ENCODE measurements at regions not wholly inside any gene's neighbourhood (a gene's known extent, or its start where the extent isn't known, plus 50 kb on each side); places are given as distances from the start of the nearest gene placed in this dataset.
"Not testable (repeated sequence)": the region's sequence is repeated elsewhere in the genome, so short reads cannot be mapped to it uniquely, and the experiment has no call there.

DNA sequence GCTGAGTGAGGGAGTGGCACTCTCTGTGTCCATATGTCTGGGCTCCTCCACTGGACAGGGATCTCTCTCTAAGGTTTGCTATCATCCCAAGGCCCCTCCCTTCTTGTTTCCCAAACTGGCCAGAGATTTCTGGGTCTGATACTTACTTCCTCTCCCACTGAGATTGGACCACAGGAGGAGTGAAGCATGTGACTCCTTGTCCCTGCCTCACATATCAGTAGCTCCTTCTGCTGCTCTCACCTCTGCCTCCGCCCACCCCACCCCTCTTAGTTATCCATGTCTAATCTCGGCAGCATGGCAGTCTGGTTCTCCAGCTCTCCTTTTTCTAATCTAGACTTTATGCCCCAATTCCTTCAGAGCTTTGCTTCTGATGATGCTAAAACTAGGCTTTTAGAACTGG is 223.1 kb downstream of the RPLP1 start:
- no peak for DNase-seq

DNA sequence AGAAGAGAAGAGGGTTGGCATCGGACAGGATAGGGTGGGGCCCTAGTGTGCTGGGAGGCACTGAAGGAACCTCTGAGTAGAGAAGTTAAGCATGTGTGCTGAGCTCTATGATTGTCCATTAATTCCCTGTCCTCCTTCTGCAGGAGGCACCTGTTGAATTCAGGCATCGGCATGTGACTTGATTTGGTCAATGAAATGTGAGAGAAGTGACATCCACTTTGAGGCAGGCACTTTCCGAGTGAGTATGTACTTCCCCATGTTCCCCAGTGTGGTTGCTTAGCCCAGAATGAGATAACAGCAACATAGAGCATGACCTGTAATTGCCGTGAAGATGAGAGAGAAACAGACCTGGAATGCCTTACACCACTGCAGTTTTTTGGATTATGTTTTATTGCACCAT is 224.8 kb downstream of the RPLP1 start:
- DNase-seq, result no peak

DNA sequence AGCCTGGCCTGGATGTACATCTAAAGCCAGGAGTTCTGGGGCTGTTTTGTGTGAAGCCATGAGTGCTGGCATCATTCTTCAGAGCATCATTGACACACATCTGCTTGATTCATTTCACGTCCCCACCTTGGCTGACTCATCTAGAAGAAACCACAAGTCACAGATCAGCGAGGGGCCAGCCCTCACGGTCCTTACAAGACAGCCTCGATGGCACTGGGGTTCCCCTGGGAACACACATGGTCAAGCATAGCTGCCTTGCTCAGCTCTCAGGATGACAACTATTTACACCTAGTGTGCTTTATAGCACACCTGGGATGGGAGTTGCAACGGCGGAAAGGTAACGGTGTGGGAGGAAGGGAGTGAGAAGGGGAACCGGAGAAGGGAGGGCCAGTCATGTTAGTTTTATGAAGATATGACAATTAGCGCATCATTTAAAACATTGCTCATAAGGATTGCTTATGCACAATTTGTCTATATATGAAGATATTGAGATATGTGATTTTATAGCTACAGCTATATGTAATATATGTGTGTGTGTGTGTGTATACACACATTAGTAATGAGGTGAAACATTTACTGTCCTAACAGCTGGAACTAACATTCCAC is 227.1 kb downstream of the RPLP1 start:
- DNase-seq, result no peak

GRCh38 chr15:69684823-69685222 is 232.2 kb downstream of the RPLP1 start:
- DNase-seq, result not testable (repeated sequence)

- DNase-seq, result no peak
Measured at GRCh38 chr15:69685512-69686452, 233.2 kb downstream of the RPLP1 start.

- no peak for DNase-seq
Measured at GRCh38 chr15:69686626-69687025, 234.0 kb downstream of the RPLP1 start.

DNA sequence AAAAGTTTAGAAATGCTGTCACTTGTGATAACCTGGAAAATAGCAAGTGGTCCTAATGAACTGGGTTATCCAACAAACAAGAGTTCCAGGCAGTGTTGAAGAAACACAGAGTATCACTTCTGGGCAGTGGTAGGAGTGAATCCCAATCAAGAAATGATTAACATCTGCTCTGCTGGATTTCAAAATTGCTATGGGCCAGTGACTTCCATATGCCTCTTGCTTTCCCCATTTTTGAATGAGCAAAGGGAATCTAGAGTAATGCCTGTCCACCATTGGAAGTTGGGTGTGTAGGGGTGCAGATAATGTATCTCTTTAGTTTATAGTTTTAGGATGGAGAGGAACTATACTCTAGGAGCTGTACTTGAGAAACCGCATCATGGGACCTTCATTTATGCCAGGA is 236.5 kb downstream of the RPLP1 start:
- DNase-seq, result no peak

- DNase-seq, result no peak
Measured at GRCh38 chr15:69691307-69692015, 238.8 kb downstream of the RPLP1 start.

- DNase-seq, result no peak
Measured at GRCh38 chr15:69692342-69692741, 239.7 kb downstream of the RPLP1 start.

DNA sequence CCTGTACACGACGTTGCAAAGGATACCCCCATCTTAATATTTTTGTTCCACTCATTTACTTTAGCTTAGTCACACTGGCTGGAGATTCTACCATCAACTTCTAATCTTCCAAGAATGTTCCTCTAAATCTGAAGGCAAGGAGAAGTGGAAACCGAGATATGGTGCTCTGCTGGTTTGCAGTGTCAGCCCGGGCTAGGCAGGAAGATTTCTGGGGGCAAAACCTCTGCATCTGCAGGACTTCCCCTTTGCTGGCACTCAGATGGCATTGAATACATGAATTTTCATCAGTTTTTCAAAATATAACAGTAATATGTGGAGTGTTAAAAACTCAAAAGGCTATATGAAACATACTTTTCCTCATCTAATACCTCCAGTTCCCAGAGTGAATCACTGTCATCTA is 240.4 kb downstream of the RPLP1 start:
- DNase-seq, result no peak

GRCh38 chr15:69696946-69697345 is 244.3 kb downstream of the RPLP1 start:
- DNase-seq, result no peak

- DNase-seq, result no peak
Measured at GRCh38 chr15:69697916-69698315, 245.3 kb downstream of the RPLP1 start.

DNA sequence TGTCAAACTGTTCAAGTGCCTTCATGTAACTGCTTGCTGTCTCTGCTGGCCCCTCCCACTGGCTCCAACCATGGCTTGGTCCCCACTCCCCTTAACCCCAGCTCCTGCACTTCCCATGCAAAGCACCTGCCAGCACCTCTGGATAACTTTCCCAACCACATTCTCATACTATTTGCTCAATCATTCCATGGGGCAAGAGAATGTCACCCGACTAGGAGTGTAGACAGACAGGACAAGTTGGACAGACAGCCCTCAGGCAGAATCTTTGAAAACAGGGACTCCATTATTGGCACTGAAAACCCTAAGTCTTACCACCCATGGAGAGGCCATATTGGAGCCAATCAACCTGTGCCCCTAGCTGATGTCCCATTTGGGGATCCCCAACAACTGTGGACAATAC is 246.5 kb downstream of the RPLP1 start:
- DNase-seq, result no peak

DNA sequence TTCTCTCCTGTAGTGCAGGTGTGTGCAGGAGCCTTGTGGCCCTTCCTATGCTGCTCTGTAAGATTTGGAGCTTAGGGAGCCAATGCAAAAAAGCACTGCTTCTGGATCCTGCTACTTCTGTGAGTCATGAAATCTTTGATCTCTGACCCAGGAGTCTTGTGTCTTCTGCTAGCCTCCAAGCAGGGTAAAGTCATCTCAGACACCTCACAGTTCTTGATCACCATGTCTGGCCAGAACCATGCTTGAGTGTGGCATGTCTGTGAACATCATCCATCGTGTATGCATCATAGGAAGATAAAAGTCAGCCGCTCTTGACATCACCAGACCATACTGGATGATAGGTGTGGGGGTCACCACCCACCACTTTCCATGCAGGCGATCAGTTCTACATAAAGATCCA is 247.8 kb downstream of the RPLP1 start:
- DNase-seq, result no peak

DNA sequence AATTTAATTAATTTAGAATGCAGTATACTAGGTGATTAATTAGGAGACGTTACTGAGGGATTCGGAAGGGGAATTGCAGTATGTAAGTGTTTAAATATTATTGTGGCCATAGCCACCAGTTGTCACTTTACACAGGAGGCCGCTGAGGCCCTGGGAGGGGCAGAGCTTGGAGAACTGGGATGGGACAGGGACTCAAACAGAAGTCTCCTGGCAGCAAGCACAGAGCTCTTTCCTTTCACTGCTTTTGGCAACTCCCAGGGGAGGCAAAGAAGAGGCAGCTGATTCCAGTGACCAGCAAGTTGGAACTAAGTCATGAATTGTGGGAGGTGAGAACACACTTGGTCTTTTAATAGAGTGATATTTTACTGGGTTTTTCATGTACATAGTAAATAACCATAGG is 248.6 kb downstream of the RPLP1 start:
- no peak for DNase-seq

- DNase-seq, result no peak
Measured at GRCh38 chr15:69703532-69704187, 251.0 kb downstream of the RPLP1 start.

DNA sequence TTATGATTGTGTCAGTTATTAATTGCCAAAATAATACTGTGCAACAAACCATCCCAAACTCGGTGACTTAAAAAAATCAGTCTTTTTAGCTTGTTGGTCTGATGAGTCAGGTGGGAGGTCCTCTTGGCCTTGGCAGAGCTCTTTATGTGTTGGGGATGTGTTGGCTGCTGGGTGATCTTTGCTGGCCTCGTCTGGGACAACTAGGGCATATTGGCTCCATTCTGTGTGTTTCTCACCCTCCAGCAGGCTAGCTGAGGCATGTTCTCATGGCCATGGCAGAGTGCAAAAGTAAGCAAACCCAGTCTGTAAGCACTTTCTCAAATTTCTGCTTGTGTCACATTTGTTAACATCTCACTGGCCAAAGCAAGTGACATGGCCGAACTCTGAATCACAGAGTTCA is 251.6 kb downstream of the RPLP1 start:
- no peak for DNase-seq

GRCh38 chr15:69704700-69705099 is 252.1 kb downstream of the RPLP1 start:
- no peak for DNase-seq

GRCh38 chr15:69706353-69707097 is 253.9 kb downstream of the RPLP1 start:
- DNase-seq, result no peak

GRCh38 chr15:69707241-69707640 is 254.6 kb downstream of the RPLP1 start:
- DNase-seq, result not testable (repeated sequence)

DNA sequence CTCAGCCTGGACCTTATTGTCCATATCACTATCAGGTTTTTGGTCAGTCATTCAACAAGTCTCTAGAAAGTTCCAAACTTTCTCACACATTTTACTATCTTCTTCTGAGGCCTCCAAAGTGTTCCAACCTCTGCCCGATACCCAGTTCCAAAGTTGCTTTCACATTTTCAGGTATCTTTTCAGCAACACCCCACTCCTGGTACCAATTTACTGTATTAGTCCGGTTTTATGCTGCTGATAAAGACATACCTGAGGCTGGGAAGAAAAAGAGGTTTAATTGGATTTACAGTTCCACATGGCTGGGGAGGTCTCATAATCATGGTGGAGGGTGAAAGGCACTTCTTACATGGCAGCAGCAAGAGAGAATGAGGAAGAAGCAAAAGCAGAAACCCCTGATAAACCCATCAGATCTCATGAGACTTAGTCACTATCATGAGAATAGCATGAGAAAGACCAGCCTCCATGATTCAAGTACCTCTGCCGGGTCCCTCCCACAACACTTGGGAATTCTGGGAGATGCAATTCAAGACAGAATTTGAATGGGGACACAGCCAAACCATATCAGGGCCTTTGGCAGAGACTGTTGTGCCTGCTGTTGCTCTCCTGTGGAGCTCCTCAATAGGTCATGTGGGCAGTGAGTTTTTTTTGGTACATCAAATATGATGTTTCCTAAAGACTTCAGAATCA is 256.0 kb downstream of the RPLP1 start:
- DNase-seq, result not testable (repeated sequence)
